ENCODE measurements at regions not wholly inside any gene's neighbourhood (a gene's known extent, or its start where the extent isn't known, plus 50 kb on each side); places are given as distances from the start of the nearest gene placed in this dataset.
A peak's percentile ranks its signal among the peaks of the same experiment; 100 is the strongest.

GRCh38 chr10:42111076-42111475 is 527.3 kb downstream of the ZNF33B start:
- peaks cover 66% of the 10 kb centered on the region for H3K9me3 ChIP-seq
- H3K4me1 ChIP-seq (ENCODE audit: low read depth) = no peaks in the 10 kb centered on the region
- DNase-seq (peak in 1 of 3 donors; percentile 28), ATAC-seq (no peak)
- no peaks in the 10 kb centered on the region for H3K36me3 ChIP-seq (ENCODE audit: low read depth)
- H3K4me3 ChIP-seq = no peak overlapping the region
- intact Hi-C loops (cut with DNase I, micrococcal nuclease) = no loop called here
- TF ChIP-seq, protein P1, sequence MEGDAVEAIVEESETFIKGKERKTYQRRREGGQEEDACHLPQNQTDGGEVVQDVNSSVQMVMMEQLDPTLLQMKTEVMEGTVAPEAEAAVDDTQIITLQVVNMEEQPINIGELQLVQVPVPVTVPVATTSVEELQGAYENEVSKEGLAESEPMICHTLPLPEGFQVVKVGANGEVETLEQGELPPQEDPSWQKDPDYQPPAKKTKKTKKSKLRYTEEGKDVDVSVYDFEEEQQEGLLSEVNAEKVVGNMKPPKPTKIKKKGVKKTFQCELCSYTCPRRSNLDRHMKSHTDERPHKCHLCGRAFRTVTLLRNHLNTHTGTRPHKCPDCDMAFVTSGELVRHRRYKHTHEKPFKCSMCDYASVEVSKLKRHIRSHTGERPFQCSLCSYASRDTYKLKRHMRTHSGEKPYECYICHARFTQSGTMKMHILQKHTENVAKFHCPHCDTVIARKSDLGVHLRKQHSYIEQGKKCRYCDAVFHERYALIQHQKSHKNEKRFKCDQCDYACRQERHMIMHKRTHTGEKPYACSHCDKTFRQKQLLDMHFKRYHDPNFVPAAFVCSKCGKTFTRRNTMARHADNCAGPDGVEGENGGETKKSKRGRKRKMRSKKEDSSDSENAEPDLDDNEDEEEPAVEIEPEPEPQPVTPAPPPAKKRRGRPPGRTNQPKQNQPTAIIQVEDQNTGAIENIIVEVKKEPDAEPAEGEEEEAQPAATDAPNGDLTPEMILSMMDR (IDR thresholded peaks at IDR 0.05) = no peak

Measured in mucosa of descending colon (tissue), 3 donors.